Retinal pigment epithelial cell (primary cell): ENCODE measurements at regions not wholly inside any gene's neighbourhood (a gene's known extent, or its start where the extent isn't known, plus 50 kb on each side); places are given as distances from the start of the nearest gene placed in this dataset.
"Not testable (repeated sequence)": the region's sequence is repeated elsewhere in the genome, so short reads cannot be mapped to it uniquely, and the experiment has no call there.

Experiments
- DNase-seq: peaks from one replicate; pipeline ENCODE4 v3.0.0-alpha.2; 2010; ENCODE audit warnings: low read depth
- H3K4me3 ChIP-seq: 2 replicates; pipeline ENCODE4 v1.5.1; 2011; ENCODE audit warnings: mild to moderate bottlenecking, low read length, control low read depth, moderate library complexity
- TF ChIP-seq, protein P1 (sequence below): conservative IDR thresholded peaks from 2 replicates; pipeline ENCODE4 v1.5.1; 2011; ENCODE audit warnings: low read depth, low read length, control low read depth, inconsistent platforms

DNA sequence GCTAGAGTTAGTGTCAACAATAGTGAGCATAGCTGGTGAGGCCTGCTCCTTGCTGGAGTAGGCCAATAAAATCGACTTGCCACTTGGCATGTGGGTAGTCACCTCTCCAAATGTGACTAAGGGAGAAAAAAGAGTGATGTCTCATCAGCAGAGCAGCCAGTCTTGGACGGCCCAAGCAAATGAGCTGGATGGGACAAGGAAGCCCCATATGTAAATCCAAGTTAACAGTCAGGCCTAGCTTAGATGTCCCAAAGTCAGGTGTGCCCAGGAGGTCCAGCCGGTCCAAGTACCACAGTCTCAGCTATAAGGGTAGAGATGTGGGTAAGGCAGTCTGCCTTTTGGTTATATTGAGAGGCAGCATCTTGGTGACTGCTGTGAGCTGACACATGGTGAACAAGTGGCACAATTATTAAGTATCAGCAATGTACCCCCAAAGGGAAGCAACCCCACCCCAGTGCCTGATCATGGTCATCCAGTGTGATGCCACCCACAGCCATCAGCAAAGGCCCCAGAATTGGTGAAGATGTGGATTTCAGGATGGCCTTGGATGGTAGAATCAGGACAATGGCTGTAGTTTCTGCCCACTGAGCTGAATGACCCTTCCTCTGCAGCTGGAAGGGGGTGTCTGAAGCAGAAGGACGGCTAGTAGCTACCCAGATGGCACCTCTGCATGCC, 83.4 kb downstream of the TNFRSF13B start:
- TF ChIP-seq, protein P1, sequence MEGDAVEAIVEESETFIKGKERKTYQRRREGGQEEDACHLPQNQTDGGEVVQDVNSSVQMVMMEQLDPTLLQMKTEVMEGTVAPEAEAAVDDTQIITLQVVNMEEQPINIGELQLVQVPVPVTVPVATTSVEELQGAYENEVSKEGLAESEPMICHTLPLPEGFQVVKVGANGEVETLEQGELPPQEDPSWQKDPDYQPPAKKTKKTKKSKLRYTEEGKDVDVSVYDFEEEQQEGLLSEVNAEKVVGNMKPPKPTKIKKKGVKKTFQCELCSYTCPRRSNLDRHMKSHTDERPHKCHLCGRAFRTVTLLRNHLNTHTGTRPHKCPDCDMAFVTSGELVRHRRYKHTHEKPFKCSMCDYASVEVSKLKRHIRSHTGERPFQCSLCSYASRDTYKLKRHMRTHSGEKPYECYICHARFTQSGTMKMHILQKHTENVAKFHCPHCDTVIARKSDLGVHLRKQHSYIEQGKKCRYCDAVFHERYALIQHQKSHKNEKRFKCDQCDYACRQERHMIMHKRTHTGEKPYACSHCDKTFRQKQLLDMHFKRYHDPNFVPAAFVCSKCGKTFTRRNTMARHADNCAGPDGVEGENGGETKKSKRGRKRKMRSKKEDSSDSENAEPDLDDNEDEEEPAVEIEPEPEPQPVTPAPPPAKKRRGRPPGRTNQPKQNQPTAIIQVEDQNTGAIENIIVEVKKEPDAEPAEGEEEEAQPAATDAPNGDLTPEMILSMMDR = no peak
- no peak for DNase-seq
- H3K4me3 ChIP-seq = no peak overlapping the region

DNA sequence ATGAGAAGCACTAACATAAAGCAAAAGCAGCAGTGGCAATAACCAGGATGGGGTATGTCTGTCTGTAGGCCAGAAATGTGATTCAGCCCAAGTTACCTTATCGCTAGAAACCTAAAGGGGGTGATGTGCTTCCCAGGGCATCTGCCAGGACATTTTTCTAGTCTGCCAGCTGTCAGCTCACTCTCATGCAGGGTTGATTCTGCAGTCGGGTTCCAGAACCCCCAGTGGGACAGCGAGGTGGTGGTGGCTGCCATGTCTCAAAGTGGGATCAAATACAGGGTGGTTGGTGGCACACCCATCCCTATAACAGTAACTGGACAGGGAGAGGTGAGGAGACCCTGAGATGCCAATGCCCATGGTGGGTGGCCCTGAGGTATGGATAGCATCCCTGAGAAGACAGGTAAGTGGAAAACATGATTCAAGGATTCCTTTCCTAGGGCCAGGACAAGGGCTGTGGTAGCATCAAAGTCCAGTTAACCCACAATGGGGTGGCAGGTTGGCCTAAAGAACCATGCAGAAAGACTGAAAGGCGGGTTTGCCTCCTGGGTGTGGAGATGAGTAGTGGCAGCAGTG, 84.3 kb downstream of the TNFRSF13B start:
- DNase-seq = no peak
- TF ChIP-seq, protein P1 = no peak
- no peak overlapping the region for H3K4me3 ChIP-seq

DNA sequence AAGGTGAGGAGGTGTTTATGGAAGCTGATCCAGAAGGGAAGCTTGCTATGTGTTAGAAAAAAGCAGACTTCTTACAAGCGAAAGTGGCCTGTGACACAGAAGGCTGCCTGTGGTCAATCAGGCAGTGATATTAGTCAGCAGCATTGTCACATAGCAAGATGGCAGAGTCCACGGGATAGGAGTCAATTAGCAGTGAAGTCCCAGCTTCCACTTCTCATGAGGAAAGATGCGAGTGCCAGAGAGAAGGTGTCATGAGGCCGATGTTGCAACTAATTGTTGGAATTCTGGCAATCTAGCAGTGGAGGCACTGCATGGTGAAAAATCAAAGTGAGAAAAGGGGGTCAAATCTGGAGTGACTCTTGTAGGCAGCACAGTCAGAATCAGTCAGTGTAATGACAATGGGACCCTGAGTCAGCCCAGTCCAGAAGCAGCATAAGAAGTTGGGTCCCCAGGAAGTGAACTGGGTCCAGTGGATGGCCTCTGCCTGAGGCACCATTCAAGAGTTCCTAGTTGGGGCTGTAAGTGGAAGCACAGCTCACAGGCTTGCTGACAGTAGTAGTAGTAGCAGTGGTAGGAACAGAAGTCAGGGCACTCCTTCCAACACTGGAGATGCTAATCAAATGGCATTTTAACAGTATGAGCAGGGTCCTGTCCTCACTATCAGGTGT, 85.1 kb downstream of the TNFRSF13B start:
- no peak overlapping the region for H3K4me3 ChIP-seq
- TF ChIP-seq, protein P1 = no peak
- DNase-seq = no peak

DNA sequence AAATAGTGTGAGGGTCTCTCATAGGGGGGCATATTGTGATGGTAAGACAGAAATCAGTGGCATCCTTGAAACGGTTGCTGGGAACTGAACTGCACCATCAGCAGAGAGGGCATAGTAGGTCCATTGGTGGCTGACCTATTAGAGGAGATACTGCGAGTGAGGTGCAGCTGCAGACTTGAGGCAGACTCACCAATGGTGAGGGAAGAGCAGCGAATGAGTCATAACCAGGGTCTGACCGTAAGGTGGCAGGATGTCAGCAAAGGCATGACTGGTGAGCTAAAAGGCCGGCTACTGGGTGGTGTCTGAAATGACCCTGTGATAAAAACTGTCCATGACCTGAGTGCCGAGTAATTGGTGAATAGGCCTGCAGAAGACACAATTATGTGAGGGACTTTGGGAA, 86.7 kb downstream of the TNFRSF13B start:
- DNase-seq, H3K4me3 ChIP-seq: not testable (repeated sequence)

DNA sequence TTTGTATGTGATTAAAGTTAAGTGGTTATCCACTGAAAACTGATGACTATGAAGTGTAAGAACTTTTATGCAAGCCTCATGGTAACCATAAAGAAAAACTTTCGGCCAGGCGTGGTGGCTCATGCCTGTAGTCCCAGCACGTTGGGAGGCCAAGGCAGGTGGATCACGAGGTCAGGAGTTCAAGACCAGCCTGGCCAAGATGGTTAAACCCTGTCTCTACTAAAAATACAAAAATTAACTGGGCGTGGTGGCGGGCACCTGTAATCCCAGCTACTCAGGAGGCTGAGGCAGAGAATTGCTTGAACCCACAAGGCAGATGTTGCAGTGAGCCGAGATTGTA, 89.0 kb downstream of the TNFRSF13B start:
- DNase-seq, H3K4me3 ChIP-seq: not testable (repeated sequence)

DNA sequence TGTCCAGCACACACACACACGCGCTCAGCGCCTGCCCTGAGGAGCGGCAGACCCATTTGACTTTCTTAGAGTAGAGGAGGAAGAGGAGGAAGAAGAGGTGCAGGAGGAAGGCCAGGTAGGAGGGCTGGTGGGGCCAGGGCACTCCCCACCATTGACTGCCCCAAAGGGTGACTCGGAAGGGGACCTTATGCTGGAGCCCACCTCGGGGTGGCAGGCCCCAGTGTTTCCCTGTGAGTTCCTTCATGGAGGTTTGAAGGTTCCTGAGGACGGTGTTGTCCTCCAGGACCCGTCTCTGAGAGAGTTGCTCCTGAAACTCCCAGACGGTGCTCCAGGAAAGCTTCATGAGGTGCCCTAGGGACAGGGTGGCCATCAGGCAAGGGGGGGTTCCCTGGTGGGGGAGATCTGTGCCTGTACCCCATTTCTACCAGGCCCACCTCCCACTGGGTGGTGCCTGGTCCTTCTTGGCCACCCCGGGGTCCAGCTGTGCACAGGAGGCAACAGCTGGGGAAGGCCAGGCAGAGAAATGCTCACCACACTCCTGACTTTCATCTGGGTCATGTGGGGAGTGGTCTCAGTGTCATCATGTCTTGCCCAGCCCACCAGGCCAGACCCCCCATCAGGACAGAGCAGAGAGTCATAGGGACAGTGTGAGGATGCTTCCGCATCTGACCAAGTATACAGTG, 89.5 kb downstream of the TNFRSF13B start:
- H3K4me3 ChIP-seq = no peak overlapping the region
- TF ChIP-seq, protein P1 = no peak
- no peak for DNase-seq

DNA sequence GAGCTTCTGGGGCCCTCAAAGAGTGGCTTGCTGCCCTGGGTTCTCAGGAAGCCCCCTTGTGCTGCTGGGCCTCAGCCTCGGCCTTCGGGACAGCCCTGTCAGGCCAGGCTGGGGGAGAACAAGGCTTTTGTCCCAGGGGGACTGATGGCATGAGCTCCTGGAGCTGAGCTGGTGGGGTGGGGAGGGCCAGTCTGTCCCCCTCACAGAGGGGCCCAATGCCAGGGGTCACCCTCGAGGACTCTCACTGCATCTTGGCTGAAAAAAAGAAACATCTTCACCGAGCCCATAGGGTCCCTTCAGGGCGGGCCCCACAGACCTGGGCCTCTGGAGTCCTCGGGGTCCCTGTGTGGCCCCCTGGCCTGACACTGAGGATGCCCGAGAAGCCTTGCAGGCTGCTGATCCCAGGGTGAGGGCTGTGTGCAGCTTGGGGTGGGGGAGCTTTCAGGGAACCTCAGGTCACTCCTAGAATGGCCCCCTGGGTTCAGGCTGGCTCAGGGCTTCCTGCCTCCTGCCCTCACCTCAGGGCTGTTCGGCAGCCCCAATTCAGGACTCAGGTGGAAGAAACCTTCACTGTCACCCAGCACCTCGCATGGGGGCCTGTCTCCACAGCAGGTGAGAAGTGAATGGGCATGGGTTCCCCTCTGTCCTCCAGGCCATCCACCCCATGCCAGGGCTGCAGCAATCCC, 90.5 kb downstream of the TNFRSF13B start:
- H3K4me3 ChIP-seq = no peak overlapping the region
- no peak for DNase-seq
- TF ChIP-seq, protein P1 = no peak
